ENCODE measurements at regions not wholly inside any gene's neighbourhood (a gene's known extent, or its start where the extent isn't known, plus 50 kb on each side); places are given as distances from the start of the nearest gene placed in this dataset.
"Not testable (repeated sequence)": the region's sequence is repeated elsewhere in the genome, so short reads cannot be mapped to it uniquely, and the experiment has no call there.

DNA sequence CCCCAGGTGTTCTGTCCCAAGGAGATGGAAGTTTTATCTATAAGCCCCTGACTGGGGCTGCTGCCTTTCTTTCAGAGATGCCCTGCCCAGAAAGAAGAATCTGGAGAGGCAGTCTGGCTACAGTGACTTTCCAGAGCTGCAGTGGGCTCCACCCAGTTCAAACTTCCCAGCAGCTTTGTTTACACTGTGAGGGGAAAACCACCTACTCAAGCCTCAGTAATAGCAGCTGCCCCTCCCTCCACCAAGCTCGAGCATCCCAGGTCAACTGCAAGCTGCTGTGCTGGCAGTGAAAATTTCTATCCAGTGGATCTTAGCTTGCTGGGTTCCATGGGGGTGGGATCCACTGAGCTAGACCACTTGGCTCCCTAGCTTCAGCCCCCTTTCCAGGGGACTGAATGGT, 125.0 kb downstream of the TRIM42 start:
- intact Hi-C loops (cut with DNase I); DNase-seq: not testable (repeated sequence)

GRCh38 chr3:140809316-140809715, 131.5 kb downstream of the TRIM42 start:
- ATAC-seq (ENCODE audit: poor library complexity) (no peak), DNase-seq (no peak)
- intact Hi-C loops (cut with DNase I), result no loop called here

More for the DNA sequence above, 125.0 kb downstream of the TRIM42 start:
- not testable (repeated sequence) for ATAC-seq (ENCODE audit: poor library complexity)

- ATAC-seq (ENCODE audit: poor library complexity), result no peak
Observed at GRCh38 chr3:140816372-140817195, 125.1 kb upstream of the SLC25A36 start.

DNA sequence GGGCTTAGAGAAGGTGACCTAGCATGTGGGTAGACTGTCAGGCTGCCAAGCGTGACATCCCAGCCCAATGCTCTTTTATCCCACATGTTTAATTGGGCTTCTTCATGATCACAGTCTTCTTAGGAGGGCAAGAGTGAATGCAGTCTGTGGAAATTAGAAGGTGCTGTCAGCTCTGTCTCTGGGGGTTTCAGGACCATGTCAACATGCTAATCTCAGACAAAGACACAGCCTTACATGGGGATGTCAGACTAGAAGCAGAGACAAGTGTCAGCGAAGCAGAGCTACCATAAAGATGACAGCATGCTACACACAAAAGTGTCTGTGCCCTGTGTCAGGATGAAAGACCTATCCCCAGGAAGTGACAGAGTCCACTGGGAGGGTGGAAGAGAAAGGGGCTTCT, 120.1 kb upstream of the SLC25A36 start:
- ATAC-seq (ENCODE audit: poor library complexity) (no peak), DNase-seq (no peak)
- intact Hi-C loops (cut with DNase I), result no loop called here

More at GRCh38 chr3:140816372-140817195, 125.1 kb upstream of the SLC25A36 start:
- DNase-seq, result no peak
- intact Hi-C loops (cut with DNase I), result no loop called here

DNA sequence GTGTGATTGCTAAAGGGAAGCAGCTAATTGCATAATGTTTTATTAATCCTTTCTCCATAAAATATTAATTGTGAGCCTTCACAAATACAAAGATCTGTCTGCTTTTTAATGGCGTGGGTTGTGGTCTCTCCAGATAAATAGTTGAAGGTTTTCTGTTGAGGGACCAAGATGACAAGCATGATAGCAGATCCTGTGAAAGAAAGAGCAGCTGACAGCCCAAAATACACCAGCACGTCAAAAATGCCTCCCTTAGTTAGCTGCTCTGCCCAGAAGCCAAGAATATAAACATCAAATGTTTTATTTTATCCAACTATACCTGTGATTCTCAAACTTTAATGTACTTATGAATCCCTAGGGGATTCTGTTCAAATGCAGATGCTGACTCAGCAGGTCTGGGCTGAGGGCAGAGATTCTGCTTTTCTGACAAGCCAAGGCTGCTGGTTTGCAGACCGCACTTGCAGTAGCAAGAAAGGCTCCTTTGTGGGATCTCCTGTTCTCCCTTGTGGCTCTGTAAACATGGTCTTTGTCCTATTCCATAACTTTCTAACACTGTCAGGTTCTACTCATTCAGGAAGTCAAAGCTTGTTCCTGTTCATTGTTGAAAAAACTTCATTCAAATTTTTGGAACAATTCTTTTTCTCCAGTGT, 119.1 kb upstream of the SLC25A36 start:
- DNase-seq (no peak), ATAC-seq (ENCODE audit: poor library complexity) (no peak)
- intact Hi-C loops (cut with DNase I), result no loop called here

GRCh38 chr3:140823106-140823505, 118.5 kb upstream of the SLC25A36 start:
- ATAC-seq (ENCODE audit: poor library complexity) (no peak), DNase-seq (no peak)
- intact Hi-C loops (cut with DNase I), result no loop called here

DNA sequence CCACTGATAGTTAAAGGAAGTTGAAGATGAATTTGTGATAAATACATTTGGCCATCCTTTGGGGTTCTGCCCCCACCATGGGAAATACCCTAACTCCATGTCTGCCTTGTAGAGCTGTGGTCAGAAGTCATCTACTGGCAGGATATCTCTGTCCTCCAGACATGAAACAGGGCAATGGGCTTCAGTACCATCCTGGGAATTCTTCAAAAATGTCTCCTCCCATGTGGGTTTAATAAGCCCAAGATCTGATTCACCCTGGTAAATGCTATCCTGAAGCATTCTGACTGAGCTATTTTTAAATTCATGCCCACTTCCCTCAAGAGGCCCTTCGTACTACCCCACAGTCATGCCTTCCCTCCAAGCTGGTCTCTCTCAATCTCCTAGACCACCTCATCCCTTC, 113.7 kb upstream of the SLC25A36 start:
- intact Hi-C loops (cut with DNase I), result no loop called here
- ATAC-seq (ENCODE audit: poor library complexity) (no peak), DNase-seq (no peak)

- ATAC-seq (ENCODE audit: poor library complexity) (no peak), DNase-seq (no peak)
- intact Hi-C loops (cut with DNase I), result no loop called here
Observed at GRCh38 chr3:140828585-140828984, 113.1 kb upstream of the SLC25A36 start.

GRCh38 chr3:140829796-140830195, 111.8 kb upstream of the SLC25A36 start:
- no peak for DNase-seq
- intact Hi-C loops (cut with DNase I), result no loop called here
- ATAC-seq (ENCODE audit: poor library complexity), result no peak

DNA sequence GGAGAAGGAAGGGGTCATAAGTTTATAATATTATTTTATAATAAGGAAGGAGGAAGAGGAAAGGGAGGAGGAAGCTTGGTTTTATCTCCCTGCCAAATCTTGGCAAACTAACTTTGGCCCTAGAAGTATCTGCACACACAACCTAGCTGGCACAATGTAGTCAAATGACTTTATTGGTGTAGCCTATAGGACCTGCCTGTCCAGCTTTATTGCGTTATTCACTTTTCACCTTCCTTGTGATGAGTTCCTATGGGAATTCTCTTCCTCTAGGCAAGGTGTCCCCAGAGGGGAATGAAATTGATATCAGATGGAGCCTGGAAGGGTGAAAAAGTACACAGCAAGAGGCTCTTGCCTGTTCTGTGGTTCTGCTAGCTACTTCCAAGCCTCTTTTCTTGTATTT, 111.2 kb upstream of the SLC25A36 start:
- intact Hi-C loops (cut with DNase I), result no loop called here

GRCh38 chr3:140832883-140833282, 108.8 kb upstream of the SLC25A36 start:
- DNase-seq (no peak), ATAC-seq (ENCODE audit: poor library complexity) (no peak)
- intact Hi-C loops (cut with DNase I), result no loop called here

More for the DNA sequence above, 111.2 kb upstream of the SLC25A36 start:
- no peak for ATAC-seq (ENCODE audit: poor library complexity)
- DNase-seq, result no peak

GRCh38 chr3:140834266-140835037, 107.2 kb upstream of the SLC25A36 start:
- no peak for DNase-seq
- intact Hi-C loops (cut with DNase I), result no loop called here
- no peak for ATAC-seq (ENCODE audit: poor library complexity)

GRCh38 chr3:140842984-140843649, 98.5 kb upstream of the SLC25A36 start:
- ATAC-seq (ENCODE audit: poor library complexity), result no peak
- no peak for DNase-seq
- intact Hi-C loops (cut with DNase I), result no loop called here

GRCh38 chr3:140843656-140844055, 98.0 kb upstream of the SLC25A36 start:
- no peak for ATAC-seq (ENCODE audit: poor library complexity)
- intact Hi-C loops (cut with DNase I), result no loop called here
- no peak for DNase-seq

DNA sequence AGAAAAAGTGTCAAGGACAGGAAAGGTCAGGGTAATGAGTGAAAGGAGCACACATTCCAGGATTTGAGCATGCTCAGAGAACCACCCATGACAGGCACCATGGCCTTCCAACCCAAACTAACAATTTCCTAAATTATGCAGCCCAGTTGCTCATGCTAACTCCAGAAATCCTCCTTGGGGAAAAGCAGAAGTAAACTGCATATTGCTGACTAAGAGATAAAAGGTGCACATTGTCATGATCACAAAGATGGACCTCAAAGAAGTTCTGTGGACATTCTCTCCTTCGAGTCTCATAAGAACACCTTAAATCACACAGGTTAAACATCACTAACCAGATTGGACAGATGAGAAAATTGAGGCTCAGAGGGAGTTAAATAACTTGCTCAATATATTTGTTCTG, 97.6 kb upstream of the SLC25A36 start:
- intact Hi-C loops (cut with DNase I), result no loop called here
- DNase-seq (no peak), ATAC-seq (ENCODE audit: poor library complexity) (no peak)

GRCh38 chr3:140845882-140846281, 95.8 kb upstream of the SLC25A36 start:
- no peak for ATAC-seq (ENCODE audit: poor library complexity)
- DNase-seq, result no peak
- intact Hi-C loops (cut with DNase I), result no loop called here

DNA sequence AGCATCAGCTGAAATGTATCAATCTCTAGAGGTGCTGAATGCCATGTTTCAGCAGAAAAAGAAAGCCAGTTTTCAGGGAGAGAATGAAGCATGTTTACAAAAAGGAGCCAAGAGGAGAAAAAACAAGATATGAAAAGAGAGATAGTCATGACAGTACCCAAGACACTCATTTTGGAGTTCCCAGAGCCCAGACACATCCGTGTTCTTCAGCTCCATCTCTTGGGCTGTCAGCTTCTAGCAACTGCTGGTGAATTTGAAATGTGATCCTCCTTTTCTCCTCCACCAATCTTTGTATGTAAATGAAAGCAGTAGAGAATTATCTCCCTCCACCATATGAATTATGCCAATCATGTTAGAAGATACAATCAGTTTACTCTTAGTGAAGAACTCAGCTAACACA, 93.0 kb upstream of the SLC25A36 start:
- DNase-seq, result no peak
- intact Hi-C loops (cut with DNase I), result no loop called here
- ATAC-seq (ENCODE audit: poor library complexity), result no peak

- intact Hi-C loops (cut with DNase I), result no loop called here
- ATAC-seq (ENCODE audit: poor library complexity) (no peak), DNase-seq (no peak)
Observed at GRCh38 chr3:140850210-140850955, 91.3 kb upstream of the SLC25A36 start.
